ENCODE measurements at regions not wholly inside any gene's neighbourhood (a gene's known extent, or its start where the extent isn't known, plus 50 kb on each side); places are given as distances from the start of the nearest gene placed in this dataset.
"Not testable (repeated sequence)": the region's sequence is repeated elsewhere in the genome, so short reads cannot be mapped to it uniquely, and the experiment has no call there.

DNA sequence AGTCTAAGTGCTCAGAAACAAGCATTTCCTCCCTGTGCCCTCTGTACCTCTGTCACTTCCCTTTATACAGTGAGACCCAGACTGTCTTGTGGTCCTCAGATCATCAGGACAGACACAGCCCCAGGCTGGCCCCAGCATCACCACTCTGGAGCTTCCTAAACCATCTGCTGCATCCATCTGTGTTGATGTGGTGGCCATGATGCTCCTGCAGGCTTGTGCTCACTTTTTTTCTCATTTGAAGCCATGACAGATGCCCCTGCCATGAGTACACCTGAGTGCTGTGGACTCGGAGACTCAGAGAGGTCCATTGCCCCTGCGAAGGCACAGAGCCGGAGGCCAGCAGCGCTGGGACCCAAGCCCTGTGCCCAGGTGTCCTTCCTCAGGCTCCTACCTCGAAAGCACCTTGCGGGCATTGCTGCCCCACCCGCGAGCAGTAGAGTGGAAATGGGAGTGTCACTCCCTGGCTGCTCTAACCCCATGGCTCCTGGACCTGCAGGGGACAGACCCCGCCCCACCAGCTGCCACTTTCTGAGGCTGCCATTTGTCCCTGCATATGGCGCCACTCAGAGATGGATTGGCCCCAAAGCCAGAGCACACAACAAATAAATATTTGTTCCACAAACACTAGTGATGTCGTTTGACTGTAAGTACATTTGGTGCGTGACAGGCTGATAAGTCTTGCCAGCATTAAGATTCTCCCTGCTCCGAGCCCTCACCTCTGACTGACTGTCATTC is 593.5 kb downstream of the TBC1D22A start:
- TF ChIP-seq CTCF (IDR thresholded peaks at IDR 0.05): no peak
- H3K9me3 Mint-ChIP-seq: peaks cover 34% of the 10 kb centered on the region
- DNase-seq: no peak
- no peaks in the 10 kb centered on the region; the same call in 1 of the 2 replicates for H3K27me3 Mint-ChIP-seq (ENCODE audit: insufficient read depth)
- H3K4me3 Mint-ChIP-seq: no peak overlapping the region
- no peaks in the 10 kb centered on the region for H3K4me1 Mint-ChIP-seq (ENCODE audit: low read depth)
- no peaks in the 10 kb centered on the region for H3K36me3 Mint-ChIP-seq (ENCODE audit: low read depth)
- H3K27ac Mint-ChIP-seq: no peak overlapping the region

GRCh38 chr22:47355388-47355725 is 592.9 kb downstream of the TBC1D22A start:
- H3K9me3 Mint-ChIP-seq: peaks cover 34% of the 10 kb centered on the region
- no peak overlapping the region for H3K27ac Mint-ChIP-seq
- DNase-seq: no peak
- no peak overlapping the region for H3K4me3 Mint-ChIP-seq
- H3K36me3 Mint-ChIP-seq (ENCODE audit: low read depth): no peaks in the 10 kb centered on the region
- H3K4me1 Mint-ChIP-seq (ENCODE audit: low read depth): no peaks in the 10 kb centered on the region
- no peak for TF ChIP-seq CTCF (IDR thresholded peaks at IDR 0.05)
- no peaks in the 10 kb centered on the region; the same call in 1 of the 2 replicates for H3K27me3 Mint-ChIP-seq (ENCODE audit: insufficient read depth)

DNA sequence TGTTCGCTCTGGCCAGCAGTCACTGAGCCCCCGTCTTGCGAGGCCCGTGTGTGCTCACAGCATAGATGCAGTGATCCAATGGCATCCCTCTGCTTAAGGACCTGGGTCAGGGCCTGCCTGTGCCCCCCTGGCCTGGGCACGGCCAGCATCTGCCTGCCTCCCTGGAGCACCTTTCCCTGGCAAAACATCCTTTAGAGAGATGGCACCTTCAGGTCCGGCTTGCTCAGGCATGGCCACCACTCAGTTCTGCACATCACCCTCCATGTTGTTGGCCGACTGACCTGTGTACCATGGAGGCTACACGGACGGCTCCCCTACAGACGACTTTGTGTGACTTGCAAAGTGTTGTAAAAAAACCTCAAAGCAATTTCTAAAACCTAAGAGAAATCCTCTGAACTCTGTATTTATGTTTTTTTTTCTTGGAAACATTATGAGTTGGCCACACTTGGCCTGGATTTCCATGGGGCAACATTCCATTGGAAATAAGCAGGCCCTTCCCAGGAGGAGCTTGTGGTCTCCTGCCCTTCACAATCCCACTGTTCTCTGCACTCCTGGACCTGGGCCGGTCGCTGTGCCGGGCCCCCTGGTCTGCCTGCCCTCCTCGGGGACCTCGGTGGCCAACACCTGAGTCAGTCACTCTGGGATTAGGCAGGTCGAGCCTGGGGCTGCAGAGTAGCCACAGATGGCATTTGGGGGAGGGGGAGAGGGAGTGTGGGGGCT is 592.4 kb downstream of the TBC1D22A start:
- Mint-ChIP-seq H3K27ac (no peak overlapping the region), H3K9me3 (peaks cover 34% of the 10 kb centered on the region), H3K4me3 (no peak overlapping the region), H3K4me1 (ENCODE audit: low read depth) (no peaks in the 10 kb centered on the region), H3K27me3 (ENCODE audit: insufficient read depth) (no peaks in the 10 kb centered on the region; the same call in 1 of the 2 replicates), H3K36me3 (ENCODE audit: low read depth) (no peaks in the 10 kb centered on the region)
- DNase-seq: no peak
- no peak for TF ChIP-seq CTCF (IDR thresholded peaks at IDR 0.05)

- no peaks in the 10 kb centered on the region for H3K4me1 Mint-ChIP-seq (ENCODE audit: low read depth)
- no peak for TF ChIP-seq CTCF (IDR thresholded peaks at IDR 0.05)
Observed at GRCh38 chr22:47352920-47353700, 590.7 kb downstream of the TBC1D22A start.

GRCh38 chr22:47351836-47352579 is 589.6 kb downstream of the TBC1D22A start:
- no peak overlapping the region for H3K27ac Mint-ChIP-seq
- TF ChIP-seq CTCF (IDR thresholded peaks at IDR 0.05): no peak
- no peaks in the 10 kb centered on the region for H3K4me1 Mint-ChIP-seq (ENCODE audit: low read depth)
- peaks cover 39% of the 10 kb centered on the region for H3K9me3 Mint-ChIP-seq
- H3K27me3 Mint-ChIP-seq (ENCODE audit: insufficient read depth): no peaks in the 10 kb centered on the region; the same call in 1 of the 2 replicates
- no peak for DNase-seq
- no peaks in the 10 kb centered on the region for H3K36me3 Mint-ChIP-seq (ENCODE audit: low read depth)
- no peak overlapping the region for H3K4me3 Mint-ChIP-seq

More at GRCh38 chr22:47352920-47353700, 590.7 kb downstream of the TBC1D22A start:
- no peak for DNase-seq
- Mint-ChIP-seq H3K9me3 (peaks cover 39% of the 10 kb centered on the region), H3K36me3 (ENCODE audit: low read depth) (no peaks in the 10 kb centered on the region), H3K27me3 (ENCODE audit: insufficient read depth) (no peaks in the 10 kb centered on the region; the same call in 1 of the 2 replicates), H3K27ac (no peak overlapping the region), H3K4me3 (no peak overlapping the region)

- not testable (repeated sequence) for H3K4me1 Mint-ChIP-seq (ENCODE audit: low read depth); DNase-seq; H3K27ac Mint-ChIP-seq; H3K4me3 Mint-ChIP-seq; H3K36me3 Mint-ChIP-seq (ENCODE audit: low read depth); H3K27me3 Mint-ChIP-seq (ENCODE audit: insufficient read depth)
- H3K9me3 Mint-ChIP-seq: peaks cover 12% of the 10 kb centered on the region
Observed at GRCh38 chr22:47346287-47346686, 583.8 kb downstream of the TBC1D22A start.
